Panc1 (cell line): ENCODE measurements at regions not wholly inside any gene's neighbourhood (a gene's known extent, or its start where the extent isn't known, plus 50 kb on each side); places are given as distances from the start of the nearest gene placed in this dataset.

Source experiments
- CTCF ChIP-seq: fragments of 450-650 bp; IDR thresholded peaks from 2 replicates; pipeline ENCODE4 v1.5.1; 2017; ENCODE audit warnings: mild to moderate bottlenecking
- POLR2AphosphoS5 ChIP-seq: IDR thresholded peaks from 2 replicates; pipeline ENCODE4 v1.6.1; 2012; ENCODE audit warnings: mild to moderate bottlenecking, low read depth, low read length, moderate library complexity
- TCF7L2 ChIP-seq: IDR thresholded peaks from 2 replicates; pipeline ENCODE4 v1.6.1; 2011; ENCODE audit warnings: mild to moderate bottlenecking, low read depth, low read length, inconsistent platforms

DNA sequence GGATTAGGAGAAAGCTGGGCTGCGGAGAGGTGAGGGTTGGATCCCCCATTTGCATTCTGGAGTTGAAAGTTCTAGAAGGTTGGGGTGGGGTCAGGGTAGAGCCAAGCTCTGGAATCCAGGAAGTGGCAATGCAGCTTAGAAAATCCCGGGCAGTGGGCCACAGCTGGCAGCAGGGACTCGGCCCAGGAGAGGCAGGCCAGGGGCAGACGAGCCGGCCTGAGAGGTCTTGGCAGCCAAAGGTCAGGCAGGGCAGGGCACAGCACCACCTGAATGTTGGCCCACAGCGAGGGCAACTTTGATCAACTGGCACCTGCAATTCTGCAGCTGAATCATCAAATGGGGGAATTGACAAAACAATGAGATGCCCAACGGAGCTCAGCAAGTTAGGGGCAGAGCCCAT, 139.2 kb downstream of the INHBB start:
- TF ChIP-seq CTCF, result no peak
- no peak for TF ChIP-seq TCF7L2
- TF ChIP-seq POLR2AphosphoS5, result no peak
